HG03342 (cell line): ENCODE measurements at regions not wholly inside any gene's neighbourhood (a gene's known extent, or its start where the extent isn't known, plus 50 kb on each side); places are given as distances from the start of the nearest gene placed in this dataset.

Experiments
- ATAC-seq: cut with Tn5 transposase; IDR thresholded peaks from one replicate; pipeline ENCODE4 v1.9.1; 2021; ENCODE audit warnings: mild to moderate bottlenecking, moderate library complexity; ENCODE audit not compliant: unreplicated experiment

DNA sequence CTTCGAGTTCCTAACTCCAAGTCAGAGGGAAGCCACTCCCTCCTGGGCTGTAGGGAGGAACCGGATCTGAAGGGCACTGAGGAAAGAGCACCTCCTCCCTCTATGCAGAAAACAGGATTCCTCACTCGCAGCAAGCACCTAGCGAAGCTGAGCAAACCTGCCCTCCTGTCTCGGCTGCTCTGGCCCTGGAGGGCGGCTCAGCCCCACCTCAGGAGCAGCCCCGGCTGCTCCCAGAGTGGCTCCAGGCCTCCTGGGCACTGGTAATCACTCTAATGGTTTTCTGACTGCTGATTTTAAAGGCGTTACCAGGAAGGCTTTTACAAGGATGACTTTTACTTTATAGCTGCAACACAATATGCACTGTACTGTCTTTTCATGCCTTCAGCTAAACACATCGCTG, 312.5 kb downstream of the TEX29 start:
- no peak for ATAC-seq

DNA sequence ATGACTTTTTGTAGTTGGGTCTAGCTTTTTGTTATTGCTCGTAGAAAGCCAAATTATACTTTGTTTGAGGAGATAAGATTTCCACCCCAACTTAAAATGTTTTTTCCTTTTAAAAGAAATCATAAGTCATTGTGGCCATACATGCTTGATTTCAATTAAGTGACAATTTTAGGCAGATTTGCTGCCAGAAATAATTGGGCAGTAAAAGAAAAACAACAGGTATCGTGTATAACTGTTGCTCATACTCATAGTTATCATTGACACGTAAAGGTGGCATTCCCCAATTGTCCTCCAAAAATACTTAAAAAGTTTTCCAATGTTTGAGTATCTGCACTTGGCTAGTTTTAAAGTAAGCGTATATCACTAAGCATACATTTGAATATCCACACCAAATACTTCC, 313.0 kb downstream of the TEX29 start:
- no peak for ATAC-seq

DNA sequence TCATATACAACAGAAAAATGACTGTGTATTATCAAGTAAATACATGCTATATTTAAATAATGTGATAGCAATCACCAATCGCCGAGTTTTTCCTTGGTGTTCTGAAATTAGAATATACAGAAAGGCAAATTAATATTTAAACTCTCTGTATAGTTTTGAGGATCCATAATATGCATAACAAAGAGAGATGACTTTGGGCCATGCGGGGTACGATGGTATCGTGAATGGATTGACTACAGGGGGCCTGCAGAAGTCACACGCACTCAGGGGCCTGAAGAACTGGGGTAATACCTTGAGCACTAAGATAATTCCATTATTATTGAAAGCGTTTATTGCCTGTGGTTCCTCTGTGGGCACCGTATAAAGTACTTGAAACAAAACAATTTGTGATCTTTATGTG, 314.0 kb downstream of the TEX29 start:
- ATAC-seq, result no peak

DNA sequence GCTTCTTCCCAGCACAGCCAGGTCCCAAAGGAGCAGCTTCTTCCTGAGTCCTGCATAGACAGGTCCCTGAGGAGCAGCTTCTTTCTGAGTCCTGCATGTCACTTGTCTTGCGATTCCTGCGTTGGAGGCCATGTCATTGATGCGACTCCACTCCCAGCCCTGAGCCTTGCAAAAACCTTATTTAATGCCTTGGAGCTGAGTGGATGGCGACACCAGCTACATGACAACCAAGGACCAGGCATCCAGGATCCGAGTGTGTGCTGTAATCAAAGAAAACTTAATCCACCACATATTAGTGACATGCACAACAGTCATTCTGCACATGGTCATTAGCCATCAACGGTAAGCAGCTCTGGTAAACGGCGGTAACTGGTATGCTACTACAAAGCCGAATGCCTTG, 315.8 kb downstream of the TEX29 start:
- no peak for ATAC-seq

DNA sequence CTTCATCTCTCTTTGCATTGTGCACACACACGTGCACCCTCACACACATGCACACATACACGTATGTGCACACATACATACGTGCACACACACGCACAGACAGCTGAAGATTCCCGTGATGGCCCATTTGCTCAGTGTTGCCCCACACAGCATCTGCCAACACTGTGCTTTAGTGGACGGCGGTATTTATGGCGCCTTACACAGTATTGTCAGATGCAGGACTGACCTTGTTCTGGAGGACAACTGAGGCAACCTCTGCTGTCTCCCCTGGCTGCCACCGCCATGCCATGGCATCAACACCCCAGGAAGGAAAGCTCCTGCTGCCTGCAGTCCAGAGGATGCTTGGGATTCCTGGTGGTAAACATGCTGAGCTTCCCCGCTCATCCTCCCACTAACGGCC, 316.4 kb downstream of the TEX29 start:
- ATAC-seq, result no peak

- ATAC-seq, result no peak
These were observed 316.9 kb downstream of the TEX29 start for GRCh38 chr13:111637365-111637764.

DNA sequence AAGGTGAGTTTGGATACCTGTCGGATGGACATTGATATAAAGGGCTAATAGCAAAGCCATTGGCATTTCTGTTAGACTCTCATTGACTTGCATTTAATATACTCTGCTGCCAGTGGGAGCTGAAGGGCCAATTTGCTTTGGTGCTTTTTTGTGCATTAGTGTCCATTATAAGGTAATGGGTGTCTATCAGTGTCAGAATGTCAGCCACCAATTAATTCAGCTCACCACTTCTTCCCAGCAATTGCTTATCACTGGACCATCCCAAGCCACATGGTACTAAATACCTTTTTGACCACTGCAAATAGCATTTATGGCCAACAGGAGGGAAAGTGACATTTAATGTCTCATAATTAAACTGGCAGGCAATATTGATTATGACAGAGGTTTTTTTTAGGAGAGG, 317.8 kb downstream of the TEX29 start:
- no peak for ATAC-seq

DNA sequence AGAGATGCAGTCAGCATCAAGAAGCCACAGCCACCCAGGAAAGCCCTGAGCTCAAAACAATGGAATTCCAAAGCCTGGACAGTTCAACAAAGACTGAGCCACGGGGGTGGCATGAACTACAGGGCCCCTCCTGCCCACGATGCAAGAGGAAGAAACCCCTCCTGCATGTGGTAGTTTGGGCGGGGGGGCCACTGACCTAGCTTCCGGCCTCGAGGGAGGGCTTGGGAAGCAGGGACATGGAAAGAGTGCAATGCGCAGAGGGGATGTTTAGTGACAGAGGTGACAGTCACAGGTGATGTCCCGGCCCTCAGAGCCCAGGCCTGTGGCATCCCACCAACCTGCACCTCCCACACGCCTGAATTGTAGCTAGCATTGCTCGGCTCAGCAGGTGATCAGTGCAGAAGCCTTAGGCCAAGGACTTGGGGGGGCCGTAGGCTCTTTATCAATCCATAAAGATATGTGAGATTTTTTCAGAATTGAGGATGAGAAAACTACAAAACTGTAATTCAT, 318.8 kb downstream of the TEX29 start:
- no peak for ATAC-seq

DNA sequence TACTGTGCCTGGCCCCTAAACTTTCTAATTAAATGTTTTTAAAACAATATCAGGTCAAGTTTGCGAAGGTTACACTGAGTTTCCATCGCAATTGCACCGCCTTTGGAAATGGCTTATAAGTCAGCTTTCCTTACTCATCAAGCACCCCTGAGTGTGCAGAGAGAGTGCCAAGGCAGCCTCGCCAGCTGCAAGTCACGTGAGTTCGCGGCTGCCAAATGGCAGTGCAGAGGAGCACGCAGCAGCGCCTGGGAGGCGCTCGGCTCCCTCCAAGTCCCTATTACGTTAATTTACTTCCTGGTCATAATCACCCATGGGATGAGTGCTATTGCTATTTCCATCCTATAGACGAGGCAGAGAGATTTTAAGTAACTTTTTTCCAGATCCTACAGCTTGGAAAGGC, 319.6 kb downstream of the TEX29 start:
- no peak for ATAC-seq

DNA sequence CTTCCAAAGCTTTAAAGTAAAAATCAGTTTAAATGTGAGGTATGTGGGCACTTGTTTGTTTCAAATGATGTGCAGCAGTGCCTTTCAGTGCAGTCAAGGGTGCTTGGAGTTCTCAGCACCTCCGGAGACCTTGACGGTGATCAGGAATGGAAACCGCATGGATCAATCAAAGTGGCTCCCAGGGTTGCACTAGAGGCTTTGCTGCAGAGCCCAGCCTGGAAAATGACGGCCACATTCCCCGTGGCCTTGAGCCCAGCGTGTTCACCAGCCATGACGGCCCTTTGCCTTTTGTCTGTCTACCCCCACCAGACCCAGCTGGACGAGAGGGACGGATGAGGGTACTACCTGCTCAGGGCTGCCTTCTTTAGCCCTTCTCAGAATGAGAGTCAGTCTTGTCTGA, 320.0 kb downstream of the TEX29 start:
- no peak for ATAC-seq

DNA sequence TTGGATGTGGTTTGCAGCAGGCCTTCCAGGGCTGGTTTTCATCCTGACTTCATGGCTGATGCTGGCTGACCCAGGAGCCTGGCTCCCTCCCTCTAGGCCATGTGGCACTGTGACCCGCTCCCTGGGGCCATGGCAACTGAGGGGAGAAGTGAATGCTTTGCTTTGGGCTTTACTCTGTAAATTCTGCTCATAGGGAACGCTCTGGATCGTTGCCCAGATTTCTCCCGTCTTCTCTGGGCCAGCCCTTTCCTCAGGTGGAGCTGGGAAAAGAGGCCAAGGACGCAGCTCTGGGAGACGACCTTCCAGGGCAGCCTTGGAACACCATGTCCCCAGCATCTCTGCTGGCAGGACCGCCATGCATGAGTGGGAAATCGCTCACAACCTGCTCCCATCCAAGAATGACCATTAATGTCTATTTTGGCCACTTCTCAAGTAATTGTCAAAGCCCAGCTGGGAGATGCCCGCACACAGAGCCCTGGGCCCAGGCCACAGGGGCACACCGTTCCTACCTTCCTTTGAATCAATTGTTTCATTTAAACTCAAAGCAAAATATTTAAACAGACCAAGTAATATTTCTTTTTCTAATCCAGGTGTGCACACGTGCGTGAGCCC, 321.8 kb downstream of the TEX29 start:
- ATAC-seq, result no peak

- no peak for ATAC-seq
These were observed 324.3 kb downstream of the TEX29 start for GRCh38 chr13:111644750-111645149.

GRCh38 chr13:111645198-111645597, 324.8 kb downstream of the TEX29 start:
- no peak for ATAC-seq

DNA sequence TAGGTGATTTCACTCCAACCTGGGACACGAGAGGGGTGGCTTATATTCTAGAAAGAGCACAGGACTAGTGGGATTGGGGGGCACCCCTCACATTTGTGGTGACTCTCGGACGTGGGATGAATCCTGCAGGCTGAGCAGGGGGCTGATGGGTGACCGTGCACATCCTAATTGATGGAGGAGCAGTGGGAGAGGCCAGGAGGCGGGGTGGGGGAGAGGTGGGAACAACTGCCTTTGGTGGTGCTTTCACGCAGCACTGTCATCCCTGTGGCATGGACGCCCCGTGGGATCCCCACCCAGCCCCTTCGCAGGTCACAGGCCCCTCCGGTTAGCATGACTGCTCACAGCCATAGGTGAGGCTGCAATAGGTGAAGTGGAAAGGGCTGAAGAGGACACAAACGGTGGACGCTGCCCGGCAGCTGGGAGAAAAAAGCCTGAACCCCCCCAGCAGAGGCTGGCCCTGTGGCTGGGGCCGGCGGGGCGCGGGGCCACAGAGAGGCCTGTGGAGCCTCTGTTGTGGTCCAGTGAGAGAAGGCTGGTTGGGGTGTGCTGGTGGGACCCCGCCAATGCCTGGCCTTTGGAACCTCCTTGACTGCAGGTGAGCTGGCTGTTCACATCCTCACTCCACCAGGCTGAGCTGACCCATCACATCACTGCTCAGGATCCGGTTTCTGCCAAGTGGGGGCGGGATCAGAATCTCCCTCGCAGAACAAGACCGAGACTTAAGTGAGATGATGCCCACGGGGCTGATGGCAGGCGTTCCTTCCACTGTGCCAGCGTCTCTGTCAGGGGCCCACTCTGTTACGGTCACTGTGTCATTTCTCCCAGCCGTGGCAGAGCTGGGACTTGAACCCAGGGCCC, 325.4 kb downstream of the TEX29 start:
- no peak for ATAC-seq

- no peak for ATAC-seq
These were observed 326.0 kb downstream of the TEX29 start for GRCh38 chr13:111646456-111646855.

- ATAC-seq, result no peak
These were observed 328.4 kb downstream of the TEX29 start for GRCh38 chr13:111648885-111649284.

GRCh38 chr13:111650626-111651025, 330.2 kb downstream of the TEX29 start:
- no peak for ATAC-seq

- ATAC-seq, result no peak
These were observed 332.2 kb downstream of the TEX29 start for GRCh38 chr13:111652676-111653075.

- ATAC-seq, result no peak
These were observed 334.1 kb downstream of the TEX29 start for GRCh38 chr13:111654531-111654930.

DNA sequence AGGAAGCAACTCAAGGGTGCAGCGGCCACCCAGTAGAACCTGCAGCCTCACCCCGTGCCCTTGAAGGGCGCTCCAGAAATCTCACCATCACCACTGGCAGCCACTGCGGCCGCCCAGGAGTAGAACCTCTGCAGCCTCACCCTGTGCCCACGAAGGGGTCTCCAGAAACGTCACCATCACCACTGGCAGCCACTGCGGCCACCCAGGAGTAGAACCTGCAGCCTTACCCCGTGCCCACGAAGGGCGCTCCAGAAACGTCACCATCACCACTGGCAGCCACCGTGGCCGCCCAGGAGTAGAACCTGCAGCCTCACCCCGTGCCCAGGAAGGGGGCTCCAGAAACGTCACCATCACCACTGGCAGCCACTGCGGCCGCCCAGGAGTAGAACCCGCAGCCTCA, 336.0 kb downstream of the TEX29 start:
- ATAC-seq, result no peak

GRCh38 chr13:111657013-111657412, 336.6 kb downstream of the TEX29 start:
- no peak for ATAC-seq
